ENCODE measurements at regions not wholly inside any gene's neighbourhood (a gene's known extent, or its start where the extent isn't known, plus 50 kb on each side); places are given as distances from the start of the nearest gene placed in this dataset.

DNA sequence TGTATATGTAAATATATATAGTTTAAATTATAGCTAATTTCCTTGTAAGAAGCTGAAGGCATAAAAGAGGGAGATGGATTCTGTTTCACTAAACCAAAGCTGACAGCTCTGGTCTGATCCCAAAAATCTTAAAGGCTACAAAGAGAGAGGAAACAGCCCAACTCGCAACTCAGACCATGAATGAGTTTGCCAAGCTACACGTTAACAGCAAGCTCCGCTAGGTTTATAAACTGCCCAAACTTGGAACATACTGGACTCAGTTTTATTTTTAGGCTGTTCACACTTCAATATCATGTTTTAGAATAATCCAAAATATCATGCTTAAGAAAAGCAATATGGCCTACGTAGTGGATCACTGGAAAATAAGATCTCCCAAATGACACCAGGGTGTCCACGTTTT lies 318.3 kb upstream of the RPS23 start:
- TF ChIP-seq, protein P1, sequence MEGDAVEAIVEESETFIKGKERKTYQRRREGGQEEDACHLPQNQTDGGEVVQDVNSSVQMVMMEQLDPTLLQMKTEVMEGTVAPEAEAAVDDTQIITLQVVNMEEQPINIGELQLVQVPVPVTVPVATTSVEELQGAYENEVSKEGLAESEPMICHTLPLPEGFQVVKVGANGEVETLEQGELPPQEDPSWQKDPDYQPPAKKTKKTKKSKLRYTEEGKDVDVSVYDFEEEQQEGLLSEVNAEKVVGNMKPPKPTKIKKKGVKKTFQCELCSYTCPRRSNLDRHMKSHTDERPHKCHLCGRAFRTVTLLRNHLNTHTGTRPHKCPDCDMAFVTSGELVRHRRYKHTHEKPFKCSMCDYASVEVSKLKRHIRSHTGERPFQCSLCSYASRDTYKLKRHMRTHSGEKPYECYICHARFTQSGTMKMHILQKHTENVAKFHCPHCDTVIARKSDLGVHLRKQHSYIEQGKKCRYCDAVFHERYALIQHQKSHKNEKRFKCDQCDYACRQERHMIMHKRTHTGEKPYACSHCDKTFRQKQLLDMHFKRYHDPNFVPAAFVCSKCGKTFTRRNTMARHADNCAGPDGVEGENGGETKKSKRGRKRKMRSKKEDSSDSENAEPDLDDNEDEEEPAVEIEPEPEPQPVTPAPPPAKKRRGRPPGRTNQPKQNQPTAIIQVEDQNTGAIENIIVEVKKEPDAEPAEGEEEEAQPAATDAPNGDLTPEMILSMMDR (IDR thresholded peaks at IDR 0.05): no peak
- no peak overlapping the region for H3K27ac Mint-ChIP-seq (ENCODE audit: unreplicated experiment)
- H3K36me3 Mint-ChIP-seq (ENCODE audit: low read depth): no peaks in the 10 kb centered on the region
- DNase-seq (ENCODE audit: low spot score): no peak
- peaks cover 11% of the 10 kb centered on the region for H3K4me1 Mint-ChIP-seq (ENCODE audit: low read depth)
- no peak overlapping the region for H3K4me3 Mint-ChIP-seq (ENCODE audit: unreplicated experiment)
- H3K9me3 Mint-ChIP-seq (ENCODE audit: low read depth): peaks cover 9% of the 10 kb centered on the region
- H3K27me3 Mint-ChIP-seq (ENCODE audit: low read depth): no peaks in the 10 kb centered on the region

DNA sequence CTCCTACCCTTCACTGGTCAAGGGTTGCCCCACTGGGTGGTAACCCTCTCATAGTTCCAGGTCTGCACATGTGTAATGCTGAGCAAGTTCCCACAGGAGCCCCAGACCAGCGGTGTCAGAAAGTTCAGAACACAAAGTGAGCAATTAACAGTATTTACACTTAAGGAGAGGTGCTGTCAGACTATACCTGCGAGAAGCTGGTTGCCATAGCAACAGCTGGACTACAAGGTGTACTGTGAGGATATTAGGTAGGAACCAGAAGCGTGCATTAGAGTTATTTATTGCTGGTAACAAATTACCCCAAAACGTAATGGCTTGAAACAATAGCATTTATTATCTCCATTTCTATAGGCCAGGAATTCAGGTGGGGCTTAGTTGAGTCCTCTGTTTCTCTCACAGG lies 317.0 kb upstream of the RPS23 start:
- peaks cover 11% of the 10 kb centered on the region for H3K4me1 Mint-ChIP-seq (ENCODE audit: low read depth)
- peaks cover 22% of the 10 kb centered on the region for H3K9me3 Mint-ChIP-seq (ENCODE audit: low read depth)
- H3K4me3 Mint-ChIP-seq (ENCODE audit: unreplicated experiment): no peak overlapping the region
- TF ChIP-seq, protein P1 (IDR thresholded peaks at IDR 0.05): no peak
- peaks cover 2% of the 10 kb centered on the region for H3K27me3 Mint-ChIP-seq (ENCODE audit: low read depth)
- no peak for DNase-seq (ENCODE audit: low spot score)
- H3K27ac Mint-ChIP-seq (ENCODE audit: unreplicated experiment): no peak overlapping the region
- peaks cover 5% of the 10 kb centered on the region for H3K36me3 Mint-ChIP-seq (ENCODE audit: low read depth)

DNA sequence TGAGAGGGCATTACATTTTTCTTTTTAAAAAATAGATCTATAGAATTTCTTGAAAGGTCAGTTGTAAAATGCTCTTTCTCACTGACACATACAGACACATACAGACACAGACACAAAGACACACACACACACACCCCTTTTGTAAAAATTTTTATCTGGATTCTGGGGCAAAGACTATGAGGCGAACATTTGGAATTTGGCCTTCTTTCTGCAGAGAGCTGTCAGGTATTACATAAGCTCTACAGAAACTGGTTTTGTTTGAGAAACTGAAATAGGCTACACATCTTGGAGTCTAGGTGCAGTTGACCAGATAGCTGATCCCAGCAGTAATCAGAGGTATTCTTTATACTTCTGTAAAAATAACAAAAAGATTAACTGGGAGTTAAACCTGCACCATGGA lies 315.9 kb upstream of the RPS23 start:
- no peak for DNase-seq (ENCODE audit: low spot score)
- H3K9me3 Mint-ChIP-seq (ENCODE audit: low read depth): peaks cover 31% of the 10 kb centered on the region
- TF ChIP-seq, protein P1 (IDR thresholded peaks at IDR 0.05): no peak
- peaks cover 11% of the 10 kb centered on the region for H3K4me1 Mint-ChIP-seq (ENCODE audit: low read depth)
- H3K27ac Mint-ChIP-seq (ENCODE audit: unreplicated experiment): no peak overlapping the region
- H3K36me3 Mint-ChIP-seq (ENCODE audit: low read depth): peaks cover 9% of the 10 kb centered on the region
- no peak overlapping the region for H3K4me3 Mint-ChIP-seq (ENCODE audit: unreplicated experiment)
- H3K27me3 Mint-ChIP-seq (ENCODE audit: low read depth): peaks cover 2% of the 10 kb centered on the region

DNA sequence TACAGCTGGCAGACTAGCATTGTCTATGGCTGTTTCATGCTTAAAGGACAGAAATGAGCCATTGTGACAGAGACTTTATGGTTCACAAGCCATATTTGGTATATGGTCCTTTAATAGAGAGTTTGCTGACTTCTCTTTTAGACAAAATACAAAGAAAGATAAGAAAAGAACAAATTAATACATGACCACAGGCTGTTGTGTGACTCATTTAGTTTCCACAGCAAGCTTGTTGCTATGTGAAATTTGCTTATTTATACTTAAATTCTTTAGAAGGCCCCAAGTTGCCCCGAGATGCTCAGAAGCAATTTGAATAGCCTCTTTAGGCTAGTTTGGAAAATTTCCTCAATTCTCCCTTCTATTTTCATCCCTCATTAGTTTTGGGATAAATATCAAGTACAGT lies 315.3 kb upstream of the RPS23 start:
- Mint-ChIP-seq H3K9me3 (ENCODE audit: low read depth) (peaks cover 31% of the 10 kb centered on the region), H3K4me3 (ENCODE audit: unreplicated experiment) (no peak overlapping the region)
- DNase-seq (ENCODE audit: low spot score): no peak

DNA sequence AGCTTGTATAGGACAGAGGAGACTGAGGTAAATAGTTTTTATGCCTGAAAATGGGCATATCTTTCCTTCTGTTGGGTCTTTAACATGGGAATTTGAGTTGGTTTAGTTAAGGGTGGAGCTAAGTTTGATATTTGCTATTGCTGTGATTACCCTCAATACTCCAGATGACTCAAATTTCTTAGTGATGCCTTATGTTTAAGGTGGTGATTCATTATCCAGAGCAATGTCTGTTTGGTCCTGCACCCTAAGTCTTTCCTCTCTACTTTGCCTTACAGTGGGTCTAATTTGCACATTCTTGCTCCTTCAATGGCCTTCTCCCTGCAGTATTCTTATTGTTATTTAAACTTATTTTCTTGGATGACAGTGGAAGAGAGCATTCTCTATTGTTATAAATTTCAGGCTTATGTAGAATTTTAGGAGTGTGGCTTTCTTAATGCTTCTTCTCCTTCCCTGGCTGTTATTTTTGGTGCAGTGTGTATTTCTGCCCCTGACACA lies 312.9 kb upstream of the RPS23 start:
- peaks cover 9% of the 10 kb centered on the region for H3K36me3 Mint-ChIP-seq (ENCODE audit: low read depth)
- TF ChIP-seq, protein P1 (IDR thresholded peaks at IDR 0.05): no peak
- H3K27ac Mint-ChIP-seq (ENCODE audit: unreplicated experiment): no peak overlapping the region
- H3K4me3 Mint-ChIP-seq (ENCODE audit: unreplicated experiment): no peak overlapping the region
- H3K4me1 Mint-ChIP-seq (ENCODE audit: low read depth): peaks cover 22% of the 10 kb centered on the region
- DNase-seq (ENCODE audit: low spot score): no peak
- H3K27me3 Mint-ChIP-seq (ENCODE audit: low read depth): peaks cover 2% of the 10 kb centered on the region
- peaks cover 31% of the 10 kb centered on the region for H3K9me3 Mint-ChIP-seq (ENCODE audit: low read depth)

More for the DNA sequence above, 315.3 kb upstream of the RPS23 start:
- Mint-ChIP-seq H3K27ac (ENCODE audit: unreplicated experiment) (no peak overlapping the region), H3K27me3 (ENCODE audit: low read depth) (peaks cover 2% of the 10 kb centered on the region), H3K4me1 (ENCODE audit: low read depth) (peaks cover 11% of the 10 kb centered on the region), H3K36me3 (ENCODE audit: low read depth) (peaks cover 9% of the 10 kb centered on the region)
- TF ChIP-seq, protein P1 (IDR thresholded peaks at IDR 0.05): no peak

Measured in chondrocyte (in vitro differentiated cells).